HEK293 (cell line): ENCODE measurements at regions not wholly inside any gene's neighbourhood (a gene's known extent, or its start where the extent isn't known, plus 50 kb on each side); places are given as distances from the start of the nearest gene placed in this dataset.

Source experiments
- CTCF ChIA-PET: fragments of 350-600 bp; formaldehyde crosslinking; extraction: SDS; loops from one replicate; lab custom pipeline; 2021; ENCODE audit warnings: antibody characterized with exemption; lab: Yijun Ruan, JAX
- POLR2A ChIA-PET: fragments of 300-600 bp; formaldehyde crosslinking; extraction: SDS; loops from one replicate; lab custom pipeline; 2020; ENCODE audit warnings: antibody characterized with exemption, inconsistent platforms; lab: Yijun Ruan, JAX
- H3K27ac ChIP-seq: fragments of 200-500 bp; sonication (Bioruptor generic); 2 replicates; pipeline ENCODE4 v1.5.1; 2014; ENCODE audit warnings: low read depth, low read length, control low read depth, inconsistent platforms; ENCODE audit errors: extremely low read depth
- H3K36me3 ChIP-seq, 2 experiments: fragments of 200-500 bp in 1 of 2; sonication (Bioruptor generic) in 1 of 2; 1 replicate in 1 of 2; 2 replicates in 1 of 2; pipeline ENCODE4 v1.5.1; 2014 to 2017; ENCODE audit warnings: inconsistent platforms in 2 of 2, low read length in 2 of 2; ENCODE audit not compliant: control insufficient read depth in 2 of 2, insufficient read depth in 1 of 2
- H3K4me1 ChIP-seq: fragments of 200-500 bp; sonication (Bioruptor generic); 2 replicates; pipeline ENCODE4 v1.5.1; 2014; ENCODE audit warnings: mild to moderate bottlenecking, low read length, inconsistent platforms; ENCODE audit not compliant: control insufficient read depth, insufficient read depth
- H3K4me3 ChIP-seq: 2 replicates; pipeline ENCODE4 v1.5.1; 2011; ENCODE audit warnings: low read depth, mild to moderate bottlenecking, control low read depth, low read length, moderate library complexity
- H3K9me3 ChIP-seq: fragments of 200-500 bp; sonication (Bioruptor generic); 2 replicates; pipeline ENCODE4 v1.5.1; 2014; ENCODE audit warnings: low read depth, low read length, inconsistent platforms; ENCODE audit not compliant: control insufficient read depth, insufficient read depth
- ELK4 ChIP-seq: IDR thresholded peaks from 2 replicates; pipeline ENCODE4 v1.6.1; 2011; ENCODE audit warnings: mild to moderate bottlenecking, low read depth, low read length, borderline replicate concordance
- GLI2 ChIP-seq: fragments of 450-650 bp; formaldehyde crosslinking; IDR thresholded peaks from 2 replicates; pipeline ENCODE4; 2017; ENCODE audit warnings: missing biosample characterization, missing genetic modification characterization, low read depth, borderline replicate concordance
- HOXC10 ChIP-seq: sonication (generic); formaldehyde crosslinking; IDR thresholded peaks from 2 replicates; pipeline ENCODE4 v1.8.1; 2023; ENCODE audit warnings: mild to moderate bottlenecking, missing genetic modification reagents
- IKZF3 ChIP-seq: fragments of 450-650 bp; IDR thresholded peaks from 2 replicates; pipeline ENCODE4 v1.5.0; 2018; ENCODE audit warnings: missing biosample characterization, mild to moderate bottlenecking, missing genetic modification characterization, moderate library complexity
- PRDM2 ChIP-seq: fragments of 450-650 bp; formaldehyde crosslinking; IDR thresholded peaks from 2 replicates; pipeline ENCODE4 v1.5.1; 2016; ENCODE audit warnings: missing biosample characterization, missing genetic modification characterization, borderline replicate concordance
- SP2 ChIP-seq: fragments of 450-650 bp; formaldehyde crosslinking; IDR thresholded peaks from 2 replicates; pipeline ENCODE4 v1.5.1; 2016; ENCODE audit warnings: missing biosample characterization, missing genetic modification characterization
- ZBTB10 ChIP-seq: fragments of 450-650 bp; formaldehyde crosslinking; IDR thresholded peaks from 2 replicates; pipeline ENCODE4 v1.5.1; 2016; ENCODE audit warnings: missing biosample characterization, missing genetic modification characterization
- ZBTB44 ChIP-seq: fragments of 450-650 bp; IDR thresholded peaks from 2 replicates; pipeline ENCODE4 v1.5.1; 2018; ENCODE audit warnings: missing biosample characterization, mild to moderate bottlenecking, missing genetic modification characterization
- ZBTB49 ChIP-seq: fragments of 450-650 bp; formaldehyde crosslinking; IDR thresholded peaks from 2 replicates; pipeline ENCODE4 v1.5.1; 2016; ENCODE audit warnings: missing biosample characterization, missing genetic modification characterization, low read depth
- ZNF140 ChIP-seq: fragments of 450-650 bp; formaldehyde crosslinking; IDR thresholded peaks from 2 replicates; pipeline ENCODE4 v1.5.1; 2016; ENCODE audit warnings: missing biosample characterization, missing genetic modification characterization
- ZNF302 ChIP-seq: fragments of 450-650 bp; formaldehyde crosslinking; IDR thresholded peaks from 2 replicates; pipeline ENCODE4 v1.5.1; 2016; ENCODE audit warnings: missing biosample characterization, missing genetic modification characterization, low read depth
- ZNF514 ChIP-seq: fragments of 450-650 bp; formaldehyde crosslinking; IDR thresholded peaks from 2 replicates; pipeline ENCODE4 v1.5.1; 2016; ENCODE audit warnings: missing biosample characterization, missing genetic modification characterization
- ZNF529 ChIP-seq: fragments of 450-650 bp; formaldehyde crosslinking; IDR thresholded peaks from 2 replicates; pipeline ENCODE4 v1.5.1; 2017; ENCODE audit warnings: missing genetic modification characterization, missing biosample characterization; ENCODE audit not compliant: insufficient replicate concordance
- ZNF530 ChIP-seq: fragments of 450-650 bp; formaldehyde crosslinking; IDR thresholded peaks from 2 replicates; pipeline ENCODE4 v1.5.1; 2016; ENCODE audit warnings: low read depth, missing biosample characterization, missing genetic modification characterization
- ZNF544 ChIP-seq: fragments of 450-650 bp; formaldehyde crosslinking; IDR thresholded peaks from 2 replicates; pipeline ENCODE4 v1.5.0; 2017; ENCODE audit warnings: missing biosample characterization, missing genetic modification characterization
- ZNF558 ChIP-seq: fragments of 450-650 bp; formaldehyde crosslinking; IDR thresholded peaks from 2 replicates; pipeline ENCODE4 v1.5.1; 2016; ENCODE audit warnings: missing biosample characterization, missing genetic modification characterization
- ZNF621 ChIP-seq: fragments of 450-650 bp; formaldehyde crosslinking; IDR thresholded peaks from 2 replicates; pipeline ENCODE4 v1.5.1; 2017; ENCODE audit warnings: missing biosample characterization, missing genetic modification characterization
- ZNF654 ChIP-seq: fragments of 450-650 bp; formaldehyde crosslinking; IDR thresholded peaks from 2 replicates; pipeline ENCODE4 v1.5.1; 2016; ENCODE audit warnings: low read depth, missing biosample characterization, missing genetic modification characterization

GRCh38 chr4:180148737-180149136 is 2094.5 kb upstream of the TENM3 start:
- ChIA-PET POLR2A (no interaction called here), CTCF (no interaction called here)
- Histone ChIP-seq H3K4me3 (no peak overlapping the region), H3K4me1 (no peaks in the 10 kb centered on the region), H3K27ac (no peak overlapping the region), H3K36me3 (no peaks in the 10 kb centered on the region), H3K9me3 (no peaks in the 10 kb centered on the region)
- TF ChIP-seq PRDM2 (tag by site-specific recombination) (no peak), IKZF3 (no peak), ZBTB49 (tag by site-specific recombination) (no peak), ZNF529 (tag by site-specific recombination) (no peak), ZNF514 (no peak), ZNF621 (tag by site-specific recombination) (no peak), ZNF558 (no peak), GLI2 (tag by site-specific recombination) (no peak)

GRCh38 chr4:180150818-180151217 is 2092.4 kb upstream of the TENM3 start:
- H3K4me1 ChIP-seq, result no peaks in the 10 kb centered on the region
- CTCF ChIA-PET, result interaction anchor here (0.6 to 1.2 kb wide), 3 partner anchors 19 to 464 kb away, joined by 3 to 4 read pairs (median 3); no protein-coding TSS in a partner anchor
- no peak overlapping the region for H3K27ac ChIP-seq
- POLR2A ChIA-PET, result no interaction called here
- H3K9me3 ChIP-seq, result no peaks in the 10 kb centered on the region
- TF ChIP-seq ZNF654 (tag by site-specific recombination) (peak; percentile 22), ZNF302 (tag by site-specific recombination) (no peak)
- no peak overlapping the region for H3K4me3 ChIP-seq
- H3K36me3 ChIP-seq, result no peaks in the 10 kb centered on the region

- Histone ChIP-seq H3K27ac (no peak overlapping the region), H3K4me1 (no peaks in the 10 kb centered on the region), H3K4me3 (no peak overlapping the region), H3K36me3 (no peaks in the 10 kb centered on the region), H3K9me3 (no peaks in the 10 kb centered on the region)
- POLR2A ChIA-PET, result no interaction called here
- CTCF ChIA-PET, result interaction anchor here (0.6 kb wide), 1 partner anchor 136 kb away, joined by 4 read pairs; no protein-coding TSS in a partner anchor
- no peak for TF ChIP-seq ZNF140 (tag by site-specific recombination)
- TF ChIP-seq HOXC10 (CRISPR knock-in tag), result no peak
- TF ChIP-seq ZNF530, result no peak
- no peak for TF ChIP-seq ELK4
- no peak for TF ChIP-seq ZBTB44 (tag by site-specific recombination)
- no peak for TF ChIP-seq SP2 (tag by site-specific recombination)
- no peak for TF ChIP-seq ZNF544
- TF ChIP-seq ZBTB10 (tag by site-specific recombination), result no peak
Measured at GRCh38 chr4:180152831-180153230, 2090.4 kb upstream of the TENM3 start.
